K562 (cell line): ENCODE measurements at regions not wholly inside any gene's neighbourhood (a gene's known extent, or its start where the extent isn't known, plus 50 kb on each side); places are given as distances from the start of the nearest gene placed in this dataset.

Experiments
- BRCA1 ChIP-seq, 2 experiments: fragments of 450-650 bp in 1 of 2; sonication (generic) in 1 of 2; formaldehyde crosslinking in 1 of 2; IDR thresholded peaks; 2 replicates each; pipeline versions ENCODE4 v1.5.0 to v1.6.1; 2017 to 2020; ENCODE audit warnings: mild to moderate bottlenecking in 1 of 2, missing genetic modification reagents in 1 of 2
- CTCF ChIP-seq, 3 experiments: IDR thresholded peaks in 2 of 3; conservative IDR thresholded peaks in 1 of 3; 2 replicates each; pipeline ENCODE4 v1.5.1; 2011 to 2012; ENCODE audit warnings: low read length in 3 of 3, mild to moderate bottlenecking in 3 of 3, control low read depth in 2 of 3, improper control_type of control experiment in 1 of 3, inconsistent platforms in 1 of 3, low read depth in 1 of 3, mixed read lengths in 1 of 3, moderate library complexity in 1 of 3; ENCODE audit not compliant: insufficient read depth in 2 of 3
- MTA2 ChIP-seq: fragments of 450-650 bp; IDR thresholded peaks from 2 replicates; pipeline ENCODE4 v1.6.1; 2016; ENCODE audit warnings: low read depth
- PKNOX1 ChIP-seq: fragments of 450-650 bp; IDR thresholded peaks from 2 replicates; pipeline ENCODE4 v1.6.1; 2016
- RBM22 ChIP-seq: fragments of 200-400 bp; formaldehyde crosslinking; IDR thresholded peaks from 2 replicates; pipeline ENCODE4 v1.6.1; 2018; ENCODE audit warnings: low read length, low read depth; ENCODE audit not compliant: poor library complexity, severe bottlenecking
- SP2 ChIP-seq: IDR thresholded peaks from 2 replicates; pipeline ENCODE4 v1.6.1; 2011; ENCODE audit warnings: mild to moderate bottlenecking, low read depth, low read length, moderate library complexity; ENCODE audit not compliant: poor library complexity, severe bottlenecking; ENCODE audit errors: extremely low read depth
- ZBTB33 ChIP-seq: sonication (generic); formaldehyde crosslinking; IDR thresholded peaks from 2 replicates; pipeline ENCODE4 v1.8.1; 2023; ENCODE audit warnings: mild to moderate bottlenecking, missing genetic modification reagents
- ZNF318 ChIP-seq, 2 experiments: fragments of 450-650 bp; IDR thresholded peaks; 2 replicates each; pipeline ENCODE4 v1.6.1; 2016; ENCODE audit warnings: mild to moderate bottlenecking in 2 of 2, borderline replicate concordance in 1 of 2, low read depth in 1 of 2, moderate library complexity in 1 of 2

GRCh38 chr19:28489126-28489660, 723.8 kb downstream of the UQCRFS1 start (continued):
- no peak for TF ChIP-seq PKNOX1
- TF ChIP-seq CTCF (IDR thresholded peaks at IDR 0.05 in 2 of 3, conservative IDR thresholded peaks at IDR 0.05 in 1 of 3; ENCODE audit: insufficient read depth in 2 of 3, low read depth in 1 of 3, low read length in 3 of 3) = peak; percentile 21 to 35 (median 24); a peak in 3 of 6 replicates
- TF ChIP-seq SP2 = no peak
- TF ChIP-seq MTA2 = no peak
- TF ChIP-seq ZBTB33 = 0 out of 2 replicates have a peak, but pooled peaks have one; percentile 13
- peak; percentile 78 for TF ChIP-seq RBM22
- TF ChIP-seq ZNF318 (IDR thresholded peaks at IDR 0.05; ENCODE audit: borderline replicate concordance in 1 of 2, low read depth in 1 of 2) = no peak
- TF ChIP-seq BRCA1 (IDR thresholded peaks at IDR 0.05) = no peak
- TF ChIP-seq BRCA1 (CRISPR knock-in tag; IDR thresholded peaks at IDR 0.05) = no peak
